ENCODE measurements at regions not wholly inside any gene's neighbourhood (a gene's known extent, or its start where the extent isn't known, plus 50 kb on each side); places are given as distances from the start of the nearest gene placed in this dataset.

DNA sequence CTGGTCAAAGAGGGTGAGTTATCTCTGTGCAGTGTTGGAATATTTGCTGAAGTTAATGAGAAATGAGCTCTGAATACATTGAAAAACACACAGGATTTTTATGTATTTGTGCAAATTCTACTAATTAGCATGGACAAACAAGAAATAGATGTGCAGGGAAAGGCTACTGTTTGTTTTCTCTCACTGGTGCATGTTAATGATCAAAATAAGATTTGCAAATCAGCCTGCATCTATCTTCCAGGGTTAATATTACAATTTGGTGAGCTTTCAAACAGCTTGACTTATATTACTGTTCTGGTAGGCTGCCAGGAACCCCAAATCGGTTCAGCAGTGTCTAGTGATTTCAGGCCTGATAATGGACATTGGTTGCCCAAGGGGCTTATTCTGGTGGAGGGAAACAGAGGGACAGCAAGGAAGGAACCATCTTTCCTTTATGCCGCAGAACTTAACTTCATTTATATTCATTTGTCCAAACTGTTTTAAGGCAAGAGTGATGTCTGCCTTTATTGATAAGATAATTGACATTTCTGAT, 93.8 kb upstream of the REG3A start:
- no peak for TF ChIP-seq CTCF (IDR thresholded peaks at IDR 0.05; ENCODE audit: low read depth, low read length)
- H3K4me3 ChIP-seq (ENCODE audit: low read depth, low read length): no peak overlapping the region

DNA sequence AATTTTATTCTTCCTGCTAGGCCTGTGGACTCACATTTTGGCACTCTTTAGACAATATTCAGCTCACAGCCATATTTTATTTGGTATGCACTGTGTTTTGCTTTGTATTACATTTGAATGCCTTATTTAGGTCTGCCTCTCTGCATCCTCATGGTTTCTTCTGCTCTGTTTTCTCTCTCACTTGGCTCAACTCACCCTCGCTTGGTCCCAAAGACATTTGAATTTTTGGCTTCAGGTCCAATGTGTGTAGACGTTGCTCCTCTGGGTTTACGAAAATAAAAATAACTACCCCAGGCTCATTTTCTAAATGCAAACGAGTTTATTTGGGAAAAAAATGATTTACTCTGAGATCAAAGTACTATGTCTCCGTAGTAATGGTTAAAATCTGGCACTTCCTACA, 91.1 kb upstream of the REG3A start:
- no peak overlapping the region for H3K4me3 ChIP-seq (ENCODE audit: low read depth, low read length)
- no peak for TF ChIP-seq CTCF (IDR thresholded peaks at IDR 0.05; ENCODE audit: low read depth, low read length)

DNA sequence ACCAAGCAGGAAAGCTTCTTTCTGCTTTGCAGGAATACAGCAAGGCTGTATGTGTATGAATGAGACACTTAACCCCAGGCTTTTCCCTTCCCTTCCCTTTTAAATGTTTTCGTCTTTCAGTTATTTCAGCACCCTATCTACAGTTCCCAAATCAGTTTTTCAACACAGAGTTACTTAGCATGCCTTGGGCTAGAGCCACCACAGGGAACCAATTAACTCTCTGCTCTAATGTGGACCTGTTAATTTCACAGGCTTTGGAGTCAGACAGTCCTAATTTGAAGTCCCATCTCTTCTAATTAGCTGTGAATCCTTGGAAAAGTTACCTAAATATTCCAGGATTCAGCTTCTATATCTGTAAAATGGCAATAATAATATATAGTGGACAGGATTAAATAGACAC, 89.2 kb upstream of the REG3A start:
- H3K4me3 ChIP-seq (ENCODE audit: low read depth, low read length): no peak overlapping the region
- no peak for TF ChIP-seq CTCF (IDR thresholded peaks at IDR 0.05; ENCODE audit: low read depth, low read length)

DNA sequence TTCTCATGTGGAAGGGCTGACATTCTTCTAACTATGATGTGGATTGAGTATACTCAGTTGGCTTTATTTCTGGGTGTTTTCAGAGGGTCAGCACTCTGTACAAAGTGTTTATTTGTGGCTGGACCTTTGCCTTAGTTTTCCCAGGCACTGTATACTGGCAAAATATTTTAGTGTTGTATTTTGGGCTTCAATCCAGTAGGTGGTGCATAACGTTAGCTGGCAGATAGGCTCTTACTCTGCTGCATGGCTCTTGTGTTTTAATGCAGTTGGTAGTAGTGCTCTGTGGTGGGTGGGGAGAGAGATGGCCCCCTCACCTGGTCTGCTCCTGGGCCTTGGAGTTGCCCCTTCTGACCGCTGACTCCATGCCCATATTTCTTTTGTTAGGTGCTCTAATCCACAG, 75.6 kb upstream of the REG3A start:
- TF ChIP-seq CTCF (IDR thresholded peaks at IDR 0.05; ENCODE audit: low read depth, low read length): no peak
- no peak overlapping the region for H3K4me3 ChIP-seq (ENCODE audit: low read depth, low read length)

DNA sequence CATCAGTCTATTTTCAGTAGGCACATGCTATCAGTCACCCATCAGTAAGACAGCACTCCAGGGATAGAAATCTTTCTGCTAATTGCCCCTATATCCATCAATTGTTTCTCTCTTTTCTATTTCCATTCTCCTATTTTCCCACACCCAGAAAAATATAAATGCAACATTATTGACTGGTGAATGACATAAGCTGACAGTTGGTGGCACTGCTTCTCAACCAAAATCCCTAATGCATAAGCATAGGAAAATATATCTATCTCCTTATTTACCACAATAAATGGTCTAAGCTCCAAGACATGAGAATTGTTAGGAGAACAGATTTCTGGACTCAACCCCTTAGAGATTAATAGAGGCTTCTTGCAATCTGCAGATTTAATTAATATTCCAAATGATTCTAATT, 64.0 kb upstream of the REG3A start:
- TF ChIP-seq CTCF (IDR thresholded peaks at IDR 0.05; ENCODE audit: low read depth, low read length): no peak

GRCh38 chr2:79219383-79219988, 59.9 kb upstream of the REG3A start:
- no peak overlapping the region for H3K4me3 ChIP-seq (ENCODE audit: low read depth, low read length)
- peak; percentile 12; the same call in 1 of the 2 replicates for TF ChIP-seq CTCF (IDR thresholded peaks at IDR 0.05; ENCODE audit: low read depth, low read length)

More for the DNA sequence above, 64.0 kb upstream of the REG3A start:
- H3K4me3 ChIP-seq (ENCODE audit: low read depth, low read length): no peak overlapping the region

GRCh38 chr2:79210274-79210917, 50.8 kb upstream of the REG3A start:
- TF ChIP-seq CTCF (IDR thresholded peaks at IDR 0.05; ENCODE audit: low read depth, low read length): no peak
- H3K4me3 ChIP-seq (ENCODE audit: low read depth, low read length): no peak overlapping the region
